ENCODE measurements at regions not wholly inside any gene's neighbourhood (a gene's known extent, or its start where the extent isn't known, plus 50 kb on each side); places are given as distances from the start of the nearest gene placed in this dataset.
"Not testable (repeated sequence)": the region's sequence is repeated elsewhere in the genome, so short reads cannot be mapped to it uniquely, and the experiment has no call there.

GRCh38 chr3:82556113-82556512, 794.7 kb upstream of the GBE1 start:
- no peak overlapping the region for H3K27ac ChIP-seq (ENCODE audit: insufficient read depth in 1 of 2, low read depth in 1 of 2, low read length in 2 of 2, poor library complexity in 1 of 2, severe bottlenecking in 2 of 2)
- no peak overlapping the region for H3K4me3 ChIP-seq (ENCODE audit: control insufficient read depth in 1 of 7, extremely low read depth in 1 of 7, insufficient read depth in 4 of 7, low read depth in 2 of 7, low read length in 6 of 7)
- ChIA-PET CTCF (no interaction called here), POLR2A (no interaction called here)
- no peaks in the 10 kb centered on the region for H3K9me3 ChIP-seq (ENCODE audit: control extremely low read depth in 1 of 5, control insufficient read depth in 4 of 5, insufficient read depth in 2 of 5, low read depth in 1 of 5, low read length in 4 of 5)
- WGBS (ENCODE audit: insufficient coverage) = 93% methylated on average over 5 of the region's 5 CpGs
- H3K4me1 ChIP-seq (ENCODE audit: control extremely low read depth in 1 of 4, control insufficient read depth in 4 of 4, insufficient read depth in 4 of 4, low read length in 3 of 4) = no peaks in the 10 kb centered on the region
- no peaks in the 10 kb centered on the region for H3K27me3 ChIP-seq (replicated peaks in 2 of 5; ENCODE audit: control insufficient read depth in 4 of 5, insufficient read depth in 5 of 5, low read length in 4 of 5)
- no peak for DNase-seq
- no peaks in the 10 kb centered on the region for H3K36me3 ChIP-seq (ENCODE audit: control insufficient read depth in 4 of 4, insufficient read depth in 4 of 4, low read length in 3 of 4)

- WGBS (ENCODE audit: insufficient coverage) = 100% methylated on average over 2 of the region's 2 CpGs
- H3K9me3 ChIP-seq (ENCODE audit: control extremely low read depth in 1 of 5, control insufficient read depth in 4 of 5, insufficient read depth in 2 of 5, low read depth in 1 of 5, low read length in 4 of 5); H3K36me3 ChIP-seq (ENCODE audit: control insufficient read depth in 4 of 4, insufficient read depth in 4 of 4, low read length in 3 of 4); H3K27ac ChIP-seq (ENCODE audit: insufficient read depth in 1 of 2, low read depth in 1 of 2, low read length in 2 of 2, poor library complexity in 1 of 2, severe bottlenecking in 2 of 2); CTCF ChIA-PET; POLR2A ChIA-PET; DNase-seq; H3K27me3 ChIP-seq (replicated peaks in 2 of 5; ENCODE audit: control insufficient read depth in 4 of 5, insufficient read depth in 5 of 5, low read length in 4 of 5); H3K4me1 ChIP-seq (ENCODE audit: control extremely low read depth in 1 of 4, control insufficient read depth in 4 of 4, insufficient read depth in 4 of 4, low read length in 3 of 4); H3K4me3 ChIP-seq (ENCODE audit: control insufficient read depth in 1 of 7, extremely low read depth in 1 of 7, insufficient read depth in 4 of 7, low read depth in 2 of 7, low read length in 6 of 7): not testable (repeated sequence)
Observed at GRCh38 chr3:82542556-82542955, 781.1 kb upstream of the GBE1 start.

- DNase-seq = no peak
- WGBS (ENCODE audit: insufficient coverage) = no CpG with 5 or more reads among the region's 1 CpG
- H3K36me3 ChIP-seq (ENCODE audit: control insufficient read depth in 4 of 4, insufficient read depth in 4 of 4, low read length in 3 of 4) = no peaks in the 10 kb centered on the region
- no peaks in the 10 kb centered on the region for H3K9me3 ChIP-seq (ENCODE audit: control extremely low read depth in 1 of 5, control insufficient read depth in 4 of 5, insufficient read depth in 2 of 5, low read depth in 1 of 5, low read length in 4 of 5)
- ChIA-PET CTCF (no interaction called here), POLR2A (no interaction called here)
- H3K27ac ChIP-seq (ENCODE audit: insufficient read depth in 1 of 2, low read depth in 1 of 2, low read length in 2 of 2, poor library complexity in 1 of 2, severe bottlenecking in 2 of 2) = no peak overlapping the region
- H3K4me3 ChIP-seq (ENCODE audit: control insufficient read depth in 1 of 7, extremely low read depth in 1 of 7, insufficient read depth in 4 of 7, low read depth in 2 of 7, low read length in 6 of 7) = no peak overlapping the region
- H3K4me1 ChIP-seq (ENCODE audit: control extremely low read depth in 1 of 4, control insufficient read depth in 4 of 4, insufficient read depth in 4 of 4, low read length in 3 of 4) = no peaks in the 10 kb centered on the region
- H3K27me3 ChIP-seq (replicated peaks in 2 of 5; ENCODE audit: control insufficient read depth in 4 of 5, insufficient read depth in 5 of 5, low read length in 4 of 5) = no peaks in the 10 kb centered on the region
Observed at GRCh38 chr3:82521657-82522056, 760.2 kb upstream of the GBE1 start.

GRCh38 chr3:82520846-82521245, 759.4 kb upstream of the GBE1 start:
- Histone ChIP-seq H3K36me3 (ENCODE audit: control insufficient read depth in 4 of 4, insufficient read depth in 4 of 4, low read length in 3 of 4) (no peaks in the 10 kb centered on the region), H3K27ac (ENCODE audit: insufficient read depth in 1 of 2, low read depth in 1 of 2, low read length in 2 of 2, poor library complexity in 1 of 2, severe bottlenecking in 2 of 2) (no peak overlapping the region), H3K9me3 (ENCODE audit: control extremely low read depth in 1 of 5, control insufficient read depth in 4 of 5, insufficient read depth in 2 of 5, low read depth in 1 of 5, low read length in 4 of 5) (no peaks in the 10 kb centered on the region), H3K4me3 (ENCODE audit: control insufficient read depth in 1 of 7, extremely low read depth in 1 of 7, insufficient read depth in 4 of 7, low read depth in 2 of 7, low read length in 6 of 7) (no peak overlapping the region), H3K27me3 (replicated peaks in 2 of 5; ENCODE audit: control insufficient read depth in 4 of 5, insufficient read depth in 5 of 5, low read length in 4 of 5) (no peaks in the 10 kb centered on the region), H3K4me1 (ENCODE audit: control extremely low read depth in 1 of 4, control insufficient read depth in 4 of 4, insufficient read depth in 4 of 4, low read length in 3 of 4) (no peaks in the 10 kb centered on the region)
- no peak for DNase-seq
- ChIA-PET POLR2A (no interaction called here), CTCF (no interaction called here)
- WGBS (ENCODE audit: insufficient coverage) = 25% methylated on average over 1 of the region's 2 CpGs

- H3K4me3 ChIP-seq (ENCODE audit: control insufficient read depth in 1 of 7, extremely low read depth in 1 of 7, insufficient read depth in 4 of 7, low read depth in 2 of 7, low read length in 6 of 7) = no peak overlapping the region
- H3K4me1 ChIP-seq (ENCODE audit: control extremely low read depth in 1 of 4, control insufficient read depth in 4 of 4, insufficient read depth in 4 of 4, low read length in 3 of 4) = no peaks in the 10 kb centered on the region
- no peak overlapping the region for H3K27ac ChIP-seq (ENCODE audit: insufficient read depth in 1 of 2, low read depth in 1 of 2, low read length in 2 of 2, poor library complexity in 1 of 2, severe bottlenecking in 2 of 2)
- 97% methylated on average over 16 of the region's 16 CpGs for WGBS (ENCODE audit: insufficient coverage)
- no peaks in the 10 kb centered on the region for H3K36me3 ChIP-seq (ENCODE audit: control insufficient read depth in 4 of 4, insufficient read depth in 4 of 4, low read length in 3 of 4)
- H3K9me3 ChIP-seq (ENCODE audit: control extremely low read depth in 1 of 5, control insufficient read depth in 4 of 5, insufficient read depth in 2 of 5, low read depth in 1 of 5, low read length in 4 of 5) = peaks cover 0 to 4% (median 1%) of the 10 kb centered on the region in 5 experiments
- POLR2A ChIA-PET = interaction anchor here (0.7 kb wide), 1 partner anchor 19 kb away, joined by 3 read pairs; no protein-coding TSS in a partner anchor
- CTCF ChIA-PET = interaction anchor here (0.6 to 0.7 kb wide), 2 partner anchors 32 to 69 kb away, joined by 3 read pairs; no protein-coding TSS in a partner anchor
- no peak for DNase-seq
- no peaks in the 10 kb centered on the region for H3K27me3 ChIP-seq (replicated peaks in 2 of 5; ENCODE audit: control insufficient read depth in 4 of 5, insufficient read depth in 5 of 5, low read length in 4 of 5)
Observed at GRCh38 chr3:82509951-82510603, 748.6 kb upstream of the GBE1 start.

- H3K27ac ChIP-seq (ENCODE audit: insufficient read depth in 1 of 2, low read depth in 1 of 2, low read length in 2 of 2, poor library complexity in 1 of 2, severe bottlenecking in 2 of 2) = no peak overlapping the region
- H3K27me3 ChIP-seq (replicated peaks in 2 of 5; ENCODE audit: control insufficient read depth in 4 of 5, insufficient read depth in 5 of 5, low read length in 4 of 5) = no peaks in the 10 kb centered on the region
- ChIA-PET POLR2A (interaction anchor here (0.7 kb wide), 1 partner anchor 18 kb away, joined by 3 read pairs; no protein-coding TSS in a partner anchor), CTCF (interaction anchor here (0.7 kb wide), 1 partner anchor 31 kb away, joined by 3 read pairs; no protein-coding TSS in a partner anchor)
- no peaks in the 10 kb centered on the region for H3K36me3 ChIP-seq (ENCODE audit: control insufficient read depth in 4 of 4, insufficient read depth in 4 of 4, low read length in 3 of 4)
- WGBS (ENCODE audit: insufficient coverage) = 93% methylated on average over 9 of the region's 9 CpGs
- peaks cover 0 to 4% (median 1%) of the 10 kb centered on the region in 5 experiments for H3K9me3 ChIP-seq (ENCODE audit: control extremely low read depth in 1 of 5, control insufficient read depth in 4 of 5, insufficient read depth in 2 of 5, low read depth in 1 of 5, low read length in 4 of 5)
- no peak for DNase-seq
- H3K4me3 ChIP-seq (ENCODE audit: control insufficient read depth in 1 of 7, extremely low read depth in 1 of 7, insufficient read depth in 4 of 7, low read depth in 2 of 7, low read length in 6 of 7) = no peak overlapping the region
- H3K4me1 ChIP-seq (ENCODE audit: control extremely low read depth in 1 of 4, control insufficient read depth in 4 of 4, insufficient read depth in 4 of 4, low read length in 3 of 4) = no peaks in the 10 kb centered on the region
Observed at GRCh38 chr3:82509106-82509842, 747.8 kb upstream of the GBE1 start.

GRCh38 chr3:82506204-82506603, 744.8 kb upstream of the GBE1 start:
- Histone ChIP-seq H3K4me3 (ENCODE audit: control insufficient read depth in 1 of 7, extremely low read depth in 1 of 7, insufficient read depth in 4 of 7, low read depth in 2 of 7, low read length in 6 of 7) (no peak overlapping the region), H3K4me1 (ENCODE audit: control extremely low read depth in 1 of 4, control insufficient read depth in 4 of 4, insufficient read depth in 4 of 4, low read length in 3 of 4) (no peaks in the 10 kb centered on the region), H3K36me3 (ENCODE audit: control insufficient read depth in 4 of 4, insufficient read depth in 4 of 4, low read length in 3 of 4) (no peaks in the 10 kb centered on the region), H3K27ac (ENCODE audit: insufficient read depth in 1 of 2, low read depth in 1 of 2, low read length in 2 of 2, poor library complexity in 1 of 2, severe bottlenecking in 2 of 2) (no peak overlapping the region), H3K27me3 (replicated peaks in 2 of 5; ENCODE audit: control insufficient read depth in 4 of 5, insufficient read depth in 5 of 5, low read length in 4 of 5) (no peaks in the 10 kb centered on the region), H3K9me3 (ENCODE audit: control extremely low read depth in 1 of 5, control insufficient read depth in 4 of 5, insufficient read depth in 2 of 5, low read depth in 1 of 5, low read length in 4 of 5) (peaks cover 0 to 4% (median 1%) of the 10 kb centered on the region in 5 experiments)
- 92% methylated on average over 5 of the region's 6 CpGs for WGBS (ENCODE audit: insufficient coverage)
- no peak for DNase-seq
- POLR2A ChIA-PET = no interaction called here
- CTCF ChIA-PET = interaction anchor here (1.7 kb wide), 1 partner anchor 17 kb away, joined by 3 read pairs; no protein-coding TSS in a partner anchor

Data from common myeloid progenitor, CD34-positive (primary cell).